Activated naive CD4-positive, alpha-beta T cell treated with anti-CD3 and anti-CD28 coated beads for 36 hours (primary cell): ENCODE measurements at regions not wholly inside any gene's neighbourhood (a gene's known extent, or its start where the extent isn't known, plus 50 kb on each side); places are given as distances from the start of the nearest gene placed in this dataset.

Experiments
- CTCF ChIA-PET: fragments of 350-600 bp; sonication (Branson Sonifier 250); formaldehyde crosslinking; loops from one replicate; lab custom pipeline; 2021; ENCODE audit warnings: antibody characterized with exemption; lab: Charles Lee
- DNase-seq: peaks from one replicate; pipeline ENCODE4 v3.0.0-alpha.2; 2020
- H3K27ac Mint-ChIP-seq: one replicate; pipeline ENCODE4 v1.8.0; 2021; ENCODE audit warnings: mild to moderate bottlenecking, mixed read lengths
- H3K27me3 Mint-ChIP-seq: one replicate; pipeline ENCODE4 v1.8.0; 2021; ENCODE audit warnings: low read depth, mixed read lengths
- H3K36me3 Mint-ChIP-seq: one replicate; pipeline ENCODE4 v1.8.0; 2021; ENCODE audit warnings: low read depth, mixed read lengths
- H3K4me1 Mint-ChIP-seq: one replicate; pipeline ENCODE4 v1.8.0; 2021; ENCODE audit warnings: low read depth, mixed read lengths
- H3K4me3 Mint-ChIP-seq: one replicate; pipeline ENCODE4 v1.8.0; 2021; ENCODE audit warnings: mild to moderate bottlenecking, moderate library complexity, mixed read lengths
- H3K9me3 Mint-ChIP-seq: one replicate; pipeline ENCODE4 v1.8.0; 2021; ENCODE audit warnings: mixed read lengths
- intact Hi-C: fragments of 100-400 bp; cut with micrococcal nuclease; formaldehyde crosslinking; loops from one replicate; pipeline ENCODE4 v1.15.1; 2023

- no peak overlapping the region for H3K27ac Mint-ChIP-seq
Observed at GRCh38 chr4:74659576-74660411, 134.5 kb downstream of the BTC start.

GRCh38 chr4:74660866-74661265 lies 133.5 kb downstream of the BTC start:
- intact Hi-C loops: loop anchor here (2.0 kb wide), 2 partner anchors 28 to 36 kb away; no protein-coding TSS in a partner anchor
- H3K36me3 Mint-ChIP-seq: no peaks in the 10 kb centered on the region
- no peak overlapping the region for H3K27ac Mint-ChIP-seq
- DNase-seq: no peak
- CTCF ChIA-PET: interaction anchor here (0.6 to 0.9 kb wide), 2 partner anchors 10 to 1865 kb away, joined by 3 read pairs; no protein-coding TSS in a partner anchor
- H3K27me3 Mint-ChIP-seq: peaks cover 3% of the 10 kb centered on the region
- no peaks in the 10 kb centered on the region for H3K9me3 Mint-ChIP-seq
- H3K4me1 Mint-ChIP-seq: peaks cover 12% of the 10 kb centered on the region
- H3K4me3 Mint-ChIP-seq: no peak overlapping the region

More at GRCh38 chr4:74659576-74660411, 134.5 kb downstream of the BTC start:
- no peak overlapping the region for H3K4me3 Mint-ChIP-seq
- peaks cover 3% of the 10 kb centered on the region for H3K27me3 Mint-ChIP-seq
- DNase-seq: no peak
- no peaks in the 10 kb centered on the region for H3K36me3 Mint-ChIP-seq
- CTCF ChIA-PET: no interaction called here
- peaks cover 12% of the 10 kb centered on the region for H3K4me1 Mint-ChIP-seq
- intact Hi-C loops: loop anchor here (2.0 kb wide), 2 partner anchors 27 to 35 kb away; no protein-coding TSS in a partner anchor
- H3K9me3 Mint-ChIP-seq: no peaks in the 10 kb centered on the region

GRCh38 chr4:74661427-74662201 lies 132.7 kb downstream of the BTC start:
- CTCF ChIA-PET: interaction anchor here (0.6 to 0.9 kb wide), 2 partner anchors 10 to 1864 kb away, joined by 3 read pairs; no protein-coding TSS in a partner anchor
- no peak for DNase-seq
- no peak overlapping the region for H3K4me3 Mint-ChIP-seq
- peaks cover 3% of the 10 kb centered on the region for H3K27me3 Mint-ChIP-seq
- H3K9me3 Mint-ChIP-seq: no peaks in the 10 kb centered on the region
- intact Hi-C loops: loop anchor here (2.0 kb wide), 2 partner anchors 29 to 37 kb away; no protein-coding TSS in a partner anchor
- H3K36me3 Mint-ChIP-seq: no peaks in the 10 kb centered on the region
- no peak overlapping the region for H3K27ac Mint-ChIP-seq
- H3K4me1 Mint-ChIP-seq: peaks cover 12% of the 10 kb centered on the region

GRCh38 chr4:74663631-74664030 lies 130.7 kb downstream of the BTC start:
- Mint-ChIP-seq H3K4me1 (peaks cover 12% of the 10 kb centered on the region), H3K27ac (no peak overlapping the region), H3K4me3 (no peak overlapping the region), H3K9me3 (no peaks in the 10 kb centered on the region), H3K36me3 (no peaks in the 10 kb centered on the region), H3K27me3 (peaks cover 3% of the 10 kb centered on the region)
- CTCF ChIA-PET: interaction anchor here (1.5 kb wide), 1 partner anchor 287 kb away, joined by 5 read pairs; no protein-coding TSS in a partner anchor
- intact Hi-C loops: no loop called here
- no peak for DNase-seq

GRCh38 chr4:74665346-74665745 lies 129.0 kb downstream of the BTC start:
- peaks cover 3% of the 10 kb centered on the region for H3K27me3 Mint-ChIP-seq
- CTCF ChIA-PET: no interaction called here
- peaks cover 12% of the 10 kb centered on the region for H3K4me1 Mint-ChIP-seq
- intact Hi-C loops: no loop called here
- H3K27ac Mint-ChIP-seq: no peak overlapping the region
- DNase-seq: peak; percentile 19
- no peaks in the 10 kb centered on the region for H3K9me3 Mint-ChIP-seq
- H3K36me3 Mint-ChIP-seq: no peaks in the 10 kb centered on the region
- no peak overlapping the region for H3K4me3 Mint-ChIP-seq

GRCh38 chr4:74665876-74666275 lies 128.4 kb downstream of the BTC start:
- intact Hi-C loops: no loop called here
- H3K9me3 Mint-ChIP-seq: no peaks in the 10 kb centered on the region
- H3K4me1 Mint-ChIP-seq: peaks cover 10% of the 10 kb centered on the region
- CTCF ChIA-PET: no interaction called here
- no peak overlapping the region for H3K4me3 Mint-ChIP-seq
- DNase-seq: no peak
- peaks cover 3% of the 10 kb centered on the region for H3K27me3 Mint-ChIP-seq
- no peaks in the 10 kb centered on the region for H3K36me3 Mint-ChIP-seq
- H3K27ac Mint-ChIP-seq: no peak overlapping the region

- intact Hi-C loops: no loop called here
- CTCF ChIA-PET: interaction anchor here (0.8 to 6.9 kb wide), 2 partner anchors 44 to 290 kb away, joined by 3 to 44 read pairs; no protein-coding TSS in a partner anchor
- peaks cover 3% of the 10 kb centered on the region for H3K27me3 Mint-ChIP-seq
- H3K9me3 Mint-ChIP-seq: no peaks in the 10 kb centered on the region
- no peak overlapping the region for H3K27ac Mint-ChIP-seq
- no peak overlapping the region for H3K4me3 Mint-ChIP-seq
- H3K4me1 Mint-ChIP-seq: no peaks in the 10 kb centered on the region
- H3K36me3 Mint-ChIP-seq: no peaks in the 10 kb centered on the region
- no peak for DNase-seq
Observed at GRCh38 chr4:74667438-74667837, 126.9 kb downstream of the BTC start.

GRCh38 chr4:74667944-74668343 lies 126.4 kb downstream of the BTC start:
- Mint-ChIP-seq H3K9me3 (no peaks in the 10 kb centered on the region), H3K27me3 (peaks cover 3% of the 10 kb centered on the region), H3K4me1 (no peaks in the 10 kb centered on the region), H3K27ac (no peak overlapping the region), H3K4me3 (no peak overlapping the region), H3K36me3 (no peaks in the 10 kb centered on the region)
- no peak for DNase-seq
- intact Hi-C loops: no loop called here
- CTCF ChIA-PET: interaction anchor here (0.8 to 6.9 kb wide), 3 partner anchors 44 to 438 kb away, joined by 3 to 44 read pairs (median 3); no protein-coding TSS in a partner anchor

GRCh38 chr4:74669702-74670101 lies 124.6 kb downstream of the BTC start:
- intact Hi-C loops: loop anchor here (2.0 kb wide), 1 partner anchor 47 kb away; no protein-coding TSS in a partner anchor
- H3K4me3 Mint-ChIP-seq: no peak overlapping the region
- no peak for DNase-seq
- H3K27me3 Mint-ChIP-seq: no peaks in the 10 kb centered on the region
- CTCF ChIA-PET: interaction anchor here (0.6 to 6.9 kb wide), 4 partner anchors 292 to 349 kb away, joined by 3 to 44 read pairs (median 4); no protein-coding TSS in a partner anchor
- H3K4me1 Mint-ChIP-seq: no peaks in the 10 kb centered on the region
- H3K36me3 Mint-ChIP-seq: no peaks in the 10 kb centered on the region
- no peaks in the 10 kb centered on the region for H3K9me3 Mint-ChIP-seq
- H3K27ac Mint-ChIP-seq: no peak overlapping the region

GRCh38 chr4:74670583-74670982 lies 123.7 kb downstream of the BTC start:
- H3K36me3 Mint-ChIP-seq: no peaks in the 10 kb centered on the region
- H3K4me1 Mint-ChIP-seq: peaks cover 3% of the 10 kb centered on the region
- no peak overlapping the region for H3K4me3 Mint-ChIP-seq
- H3K9me3 Mint-ChIP-seq: no peaks in the 10 kb centered on the region
- no peak overlapping the region for H3K27ac Mint-ChIP-seq
- no peaks in the 10 kb centered on the region for H3K27me3 Mint-ChIP-seq
- intact Hi-C loops: loop anchor here (2.0 kb wide), 1 partner anchor 48 kb away; no protein-coding TSS in a partner anchor
- CTCF ChIA-PET: interaction anchor here (0.8 to 6.9 kb wide), 6 partner anchors 65 to 442 kb away, joined by 3 to 44 read pairs (median 4); no protein-coding TSS in a partner anchor
- DNase-seq: no peak

GRCh38 chr4:74671080-74671698 lies 123.1 kb downstream of the BTC start:
- Mint-ChIP-seq H3K4me3 (no peak overlapping the region), H3K27ac (no peak overlapping the region), H3K27me3 (no peaks in the 10 kb centered on the region)

More at GRCh38 chr4:74671080-74671698, 123.1 kb downstream of the BTC start:
- intact Hi-C loops: loop anchor here (1.0 to 2.0 kb wide), 8 partner anchors 48 to 482 kb away; no protein-coding TSS in a partner anchor
- no peaks in the 10 kb centered on the region for H3K9me3 Mint-ChIP-seq
- CTCF ChIA-PET: interaction anchor here (0.6 to 6.9 kb wide), 14 partner anchors 10 to 442 kb away, joined by 3 to 44 read pairs (median 3); no protein-coding TSS in a partner anchor
- peak; percentile 77 for DNase-seq
- H3K36me3 Mint-ChIP-seq: no peaks in the 10 kb centered on the region
- peaks cover 4% of the 10 kb centered on the region for H3K4me1 Mint-ChIP-seq
